A549 (cell line): ENCODE measurements at regions not wholly inside any gene's neighbourhood (a gene's known extent, or its start where the extent isn't known, plus 50 kb on each side); places are given as distances from the start of the nearest gene placed in this dataset.

Source experiments
- BCL3 ChIP-seq: fragments of >200 bp; sonication (Bioruptor Twin); formaldehyde crosslinking; IDR thresholded peaks from 3 replicates; pipeline ENCODE4 v1.6.1; 2016
- CHD2 ChIP-seq: fragments of 150-350 bp; IDR thresholded peaks from 2 replicates; pipeline ENCODE4 v1.6.1; 2014; ENCODE audit warnings: low read length; ENCODE audit not compliant: partially characterized antibody
- CHD4 ChIP-seq: fragments of 200-600 bp; sonication (generic); IDR thresholded peaks from 2 replicates; pipeline ENCODE4 v1.6.1; 2016; ENCODE audit warnings: antibody characterized with exemption, mild to moderate bottlenecking, borderline replicate concordance
- CTCF ChIP-seq: fragments of >200 bp; sonication (Bioruptor Twin); formaldehyde crosslinking; IDR thresholded peaks from 3 replicates; pipeline ENCODE4 v1.5.1; 2016
- EHF ChIP-seq: fragments of 250-450 bp; sonication (Bioruptor Pico); IDR thresholded peaks from 2 replicates; pipeline ENCODE4 v1.5.0; 2020; ENCODE audit warnings: mild to moderate bottlenecking
- EHMT2 ChIP-seq: fragments of 200-600 bp; sonication (generic); IDR thresholded peaks from 2 replicates; pipeline ENCODE4 v1.6.1; 2016; ENCODE audit warnings: antibody characterized with exemption, low read depth, mild to moderate bottlenecking, moderate library complexity
- ELK1 ChIP-seq: fragments of 150-350 bp; IDR thresholded peaks from 2 replicates; pipeline ENCODE4 v1.6.1; 2014; ENCODE audit warnings: low read depth, mild to moderate bottlenecking, low read length
- EP300 ChIP-seq, 2 experiments: fragments of >200 bp; sonication (Bioruptor Twin); formaldehyde crosslinking; IDR thresholded peaks; 2 replicates in 1 of 2; 3 replicates in 1 of 2; pipeline ENCODE4 v1.6.1; 2016 to 2017
- ESRRA ChIP-seq: fragments of 150-350 bp; IDR thresholded peaks from 2 replicates; pipeline ENCODE4 v1.6.1; 2014; ENCODE audit warnings: mild to moderate bottlenecking, low read length, borderline replicate concordance
- FOSB ChIP-seq: fragments of 250-450 bp; sonication (Bioruptor Pico); IDR thresholded peaks from 2 replicates; pipeline ENCODE4 v1.5.0; 2020; ENCODE audit warnings: mild to moderate bottlenecking, moderate library complexity
- FOSL2 ChIP-seq, 2 experiments: fragments of 450-650 bp in 1 of 2; fragments of >200 bp in 1 of 2; sonication (Bioruptor Twin) in 1 of 2; formaldehyde crosslinking; IDR thresholded peaks; 2 replicates each; pipeline versions ENCODE4 v1.5.0 to v1.6.1; 2016 to 2020; ENCODE audit warnings: mild to moderate bottlenecking in 1 of 2, moderate library complexity in 1 of 2
- FOXS1 ChIP-seq: fragments of 250-450 bp; sonication (Bioruptor Pico); IDR thresholded peaks from 2 replicates; pipeline ENCODE4 v1.5.0; 2020; ENCODE audit warnings: mild to moderate bottlenecking, moderate library complexity
- GATA3 ChIP-seq: IDR thresholded peaks from 2 replicates; pipeline ENCODE4 v1.6.1; 2012; ENCODE audit warnings: borderline replicate concordance
- HDAC2 ChIP-seq: fragments of 200-600 bp; sonication (generic); IDR thresholded peaks from 2 replicates; pipeline ENCODE4 v1.6.1; 2016
- HES2 ChIP-seq: fragments of >200 bp; sonication (Bioruptor Twin); formaldehyde crosslinking; IDR thresholded peaks from 2 replicates; pipeline ENCODE4 v1.6.1; 2016
- HOXA7 ChIP-seq: fragments of 250-450 bp; sonication (Bioruptor Pico); IDR thresholded peaks from 2 replicates; pipeline ENCODE4 v1.5.0; 2020; ENCODE audit warnings: mild to moderate bottlenecking, moderate library complexity
- HOXB13 ChIP-seq: fragments of 250-450 bp; sonication (Bioruptor Pico); IDR thresholded peaks from 2 replicates; pipeline ENCODE4 v1.5.0; 2020; ENCODE audit warnings: low read depth, mild to moderate bottlenecking, moderate library complexity
- HOXB5 ChIP-seq: fragments of 250-450 bp; sonication (Bioruptor Pico); IDR thresholded peaks from 2 replicates; pipeline ENCODE4 v1.5.0; 2020; ENCODE audit warnings: mild to moderate bottlenecking, moderate library complexity
- JUN ChIP-seq, 2 experiments: fragments of >200 bp; sonication (Bioruptor Twin); formaldehyde crosslinking; IDR thresholded peaks; 2 replicates in 1 of 2; 3 replicates in 1 of 2; pipeline ENCODE4 v1.6.1; 2016 to 2017
- KDM1A ChIP-seq: fragments of 200-600 bp; sonication (generic); IDR thresholded peaks from 2 replicates; pipeline ENCODE4 v1.6.1; 2016; ENCODE audit warnings: low read depth, mild to moderate bottlenecking
- KDM5A ChIP-seq: fragments of 200-600 bp; sonication (generic); IDR thresholded peaks from 2 replicates; pipeline ENCODE4 v1.6.1; 2016; ENCODE audit warnings: antibody characterized with exemption, mild to moderate bottlenecking
- MAFK ChIP-seq: fragments of 450-650 bp; IDR thresholded peaks from 2 replicates; pipeline ENCODE4 v1.6.1; 2014; ENCODE audit not compliant: partially characterized antibody
- MAX ChIP-seq: IDR thresholded peaks from 2 replicates; pipeline ENCODE4 v1.6.1; 2012
- MAZ ChIP-seq: fragments of 150-350 bp; IDR thresholded peaks from 2 replicates; pipeline ENCODE4 v1.6.1; 2014; ENCODE audit warnings: antibody characterized with exemption, low read depth, low read length, borderline replicate concordance
- NFE2L2 ChIP-seq: fragments of 150-350 bp; conservative IDR thresholded peaks from 2 replicates; pipeline ENCODE4 v1.6.1; 2014; ENCODE audit warnings: low read length
- NPAS2 ChIP-seq: fragments of 250-450 bp; sonication (Bioruptor Pico); IDR thresholded peaks from 2 replicates; pipeline ENCODE4 v1.8.0; 2022; ENCODE audit warnings: mild to moderate bottlenecking, moderate library complexity, borderline replicate concordance
- NR3C1 ChIP-seq: fragments of >200 bp; sonication (Bioruptor Twin); formaldehyde crosslinking; IDR thresholded peaks from 3 replicates; pipeline ENCODE4 v1.6.1; 2017
- PHF8 ChIP-seq: fragments of 200-600 bp; sonication (generic); IDR thresholded peaks from 2 replicates; pipeline ENCODE4 v1.6.1; 2016; ENCODE audit warnings: low read depth, mild to moderate bottlenecking, antibody characterized with exemption, moderate library complexity, borderline replicate concordance
- POLR2A ChIP-seq: IDR thresholded peaks from 2 replicates; pipeline ENCODE4 v1.6.1; 2012; ENCODE audit warnings: mild to moderate bottlenecking, low read length
- RNF2 ChIP-seq: fragments of 200-600 bp; sonication (generic); IDR thresholded peaks from 2 replicates; pipeline ENCODE4 v1.6.1; 2016; ENCODE audit warnings: low read depth, mild to moderate bottlenecking, antibody characterized with exemption, moderate library complexity, borderline replicate concordance
- SMC3 ChIP-seq: fragments of >200 bp; sonication (Bioruptor Twin); formaldehyde crosslinking; IDR thresholded peaks from 3 replicates; pipeline ENCODE4 v1.6.1; 2018; ENCODE audit warnings: inconsistent platforms
- SREBF2 ChIP-seq: fragments of 450-650 bp; IDR thresholded peaks from 2 replicates; pipeline ENCODE4 v1.6.1; 2014; ENCODE audit warnings: mild to moderate bottlenecking, moderate library complexity
- TFCP2L1 ChIP-seq: fragments of 250-450 bp; sonication (Bioruptor Pico); IDR thresholded peaks from 2 replicates; pipeline ENCODE4 v1.5.0; 2021; ENCODE audit warnings: mild to moderate bottlenecking
- TP53 ChIP-seq: fragments of 250-450 bp; sonication (Bioruptor Pico); IDR thresholded peaks from 2 replicates; pipeline ENCODE4 v1.5.0; 2021; ENCODE audit warnings: mild to moderate bottlenecking, moderate library complexity
- ZSCAN20 ChIP-seq: fragments of 250-450 bp; sonication (Bioruptor Pico); IDR thresholded peaks from 2 replicates; pipeline ENCODE4 v1.8.0; 2022; ENCODE audit warnings: mild to moderate bottlenecking, moderate library complexity

GRCh38 chr4:176883681-176884418, 91.1 kb upstream of the VEGFC start (continued):
- TF ChIP-seq SMC3 (no peak), NR3C1 (no peak), POLR2A (no peak), RNF2 (no peak), HOXB13 (CRISPR knock-in tag) (no peak), MAX (0 out of 2 replicates have a peak, but pooled peaks have one; percentile 27), FOXS1 (no peak), SREBF2 (no peak), MAZ (no peak), HOXA7 (no peak), TFCP2L1 (no peak), KDM1A (no peak), FOSB (CRISPR knock-in tag) (no peak), FOSL2 (IDR thresholded peaks at IDR 0.05) (no peak), FOSL2 (CRISPR knock-in tag; IDR thresholded peaks at IDR 0.05) (peak; percentile 39; the same call in 1 of the 2 replicates), JUN (IDR thresholded peaks at IDR 0.05) (0 out of 5 replicates have a peak, but pooled peaks of 1 of the 2 experiments have one; percentile 8), NPAS2 (CRISPR knock-in tag) (no peak), ZSCAN20 (no peak), GATA3 (peak; percentile 25; the same call in 1 of the 2 replicates), ELK1 (no peak), MAFK (no peak), CHD2 (no peak), HDAC2 (no peak), ESRRA (no peak), KDM5A (no peak), HES2 (no peak), EHF (no peak), TP53 (CRISPR knock-in tag) (no peak), EP300 (IDR thresholded peaks at IDR 0.05) (peak in 1 of 2 experiments; percentile 30; a peak in 2 of 5 replicates), PHF8 (no peak), NFE2L2 (no peak), CHD4 (no peak), CTCF (no peak), EHMT2 (no peak), HOXB5 (no peak), BCL3 (peak; percentile 38; the same call in 1 of the 3 replicates)
- TF ChIP-seq, all 56 proteins: peak for 7
